GM18907 (cell line): ENCODE measurements at regions not wholly inside any gene's neighbourhood (a gene's known extent, or its start where the extent isn't known, plus 50 kb on each side); places are given as distances from the start of the nearest gene placed in this dataset.

ENCODE experiments used
- ATAC-seq: cut with Tn5 transposase; IDR thresholded peaks from one replicate; pipeline ENCODE4 v1.9.1; 2021; ENCODE audit warnings: mild to moderate bottlenecking, moderate library complexity; ENCODE audit not compliant: unreplicated experiment

- ATAC-seq: no peak
Measured at GRCh38 chr18:60445341-60445740, 72.8 kb upstream of the MC4R start.

GRCh38 chr18:60446821-60447220 is 74.2 kb upstream of the MC4R start:
- ATAC-seq: no peak

GRCh38 chr18:60448487-60449267 is 76.1 kb upstream of the MC4R start:
- ATAC-seq: no peak

- no peak for ATAC-seq
Measured at GRCh38 chr18:60452421-60452820, 79.8 kb upstream of the MC4R start.

- ATAC-seq: no peak
Measured at GRCh38 chr18:60466677-60467076, 94.1 kb upstream of the MC4R start.

GRCh38 chr18:60469387-60470100 is 97.0 kb upstream of the MC4R start:
- ATAC-seq: no peak

- no peak for ATAC-seq
Measured at GRCh38 chr18:60471652-60472051, 99.1 kb upstream of the MC4R start.

GRCh38 chr18:60485201-60485600 is 112.6 kb upstream of the MC4R start:
- ATAC-seq: no peak

GRCh38 chr18:60493066-60493465 is 120.5 kb upstream of the MC4R start:
- ATAC-seq: no peak

GRCh38 chr18:60499675-60500074 is 127.1 kb upstream of the MC4R start:
- no peak for ATAC-seq

GRCh38 chr18:60500960-60501359 is 128.4 kb upstream of the MC4R start:
- no peak for ATAC-seq

- no peak for ATAC-seq
Measured at GRCh38 chr18:60502591-60502990, 130.0 kb upstream of the MC4R start.

GRCh38 chr18:60503199-60503598 is 130.6 kb upstream of the MC4R start:
- no peak for ATAC-seq

GRCh38 chr18:60506190-60506589 is 133.6 kb upstream of the MC4R start:
- ATAC-seq: no peak

- ATAC-seq: no peak
Measured at GRCh38 chr18:60506682-60507081, 134.1 kb upstream of the MC4R start.

GRCh38 chr18:60508108-60508507 is 135.5 kb upstream of the MC4R start:
- no peak for ATAC-seq

- no peak for ATAC-seq
Measured at GRCh38 chr18:60534538-60534937, 162.0 kb upstream of the MC4R start.

GRCh38 chr18:60537074-60537473 is 164.5 kb upstream of the MC4R start:
- no peak for ATAC-seq

GRCh38 chr18:60538891-60539290 is 166.3 kb upstream of the MC4R start:
- no peak for ATAC-seq

GRCh38 chr18:60541661-60542060 is 169.1 kb upstream of the MC4R start:
- ATAC-seq: no peak

GRCh38 chr18:60543646-60544045 is 171.1 kb upstream of the MC4R start:
- ATAC-seq: no peak

GRCh38 chr18:60549338-60549960 is 176.9 kb upstream of the MC4R start:
- peak; percentile 74 for ATAC-seq
